ENCODE measurements at regions not wholly inside any gene's neighbourhood (a gene's known extent, or its start where the extent isn't known, plus 50 kb on each side); places are given as distances from the start of the nearest gene placed in this dataset.

- no peak for DNase-seq (ENCODE audit: low spot score)
These were observed 241.0 kb downstream of the GLI2 start for GRCh38 chr2:120976501-120977307.

GRCh38 chr2:120977582-120978358, 242.1 kb downstream of the GLI2 start:
- no peak for DNase-seq (ENCODE audit: low spot score)

GRCh38 chr2:120978359-120979050, 242.8 kb downstream of the GLI2 start:
- no peak for DNase-seq (ENCODE audit: low spot score)

GRCh38 chr2:120979398-120979797, 243.7 kb downstream of the GLI2 start:
- no peak for DNase-seq (ENCODE audit: low spot score)

GRCh38 chr2:120979921-120980320, 244.3 kb downstream of the GLI2 start:
- DNase-seq (ENCODE audit: low spot score): no peak

- no peak for DNase-seq (ENCODE audit: low spot score)
These were observed 245.8 kb downstream of the GLI2 start for GRCh38 chr2:120981443-120981842.

GRCh38 chr2:120982598-120982997, 246.9 kb downstream of the GLI2 start:
- DNase-seq (ENCODE audit: low spot score): no peak

- no peak for DNase-seq (ENCODE audit: low spot score)
These were observed 247.7 kb downstream of the GLI2 start for GRCh38 chr2:120983344-120983743.

GRCh38 chr2:120984046-120984445, 248.4 kb downstream of the GLI2 start:
- DNase-seq (ENCODE audit: low spot score): no peak

- no peak for DNase-seq (ENCODE audit: low spot score)
These were observed 248.9 kb downstream of the GLI2 start for GRCh38 chr2:120984452-120985173.

GRCh38 chr2:120985174-120985996, 249.7 kb downstream of the GLI2 start:
- DNase-seq (ENCODE audit: low spot score): no peak

- no peak for DNase-seq (ENCODE audit: low spot score)
These were observed 250.5 kb downstream of the GLI2 start for GRCh38 chr2:120985997-120986651.

- DNase-seq (ENCODE audit: low spot score): no peak
These were observed 251.4 kb downstream of the GLI2 start for GRCh38 chr2:120986898-120987650.

GRCh38 chr2:120988051-120988699, 252.5 kb downstream of the GLI2 start:
- no peak for DNase-seq (ENCODE audit: low spot score)

GRCh38 chr2:120988700-120989511, 253.2 kb downstream of the GLI2 start:
- no peak for DNase-seq (ENCODE audit: low spot score)

GRCh38 chr2:120989512-120990441, 254.1 kb downstream of the GLI2 start:
- DNase-seq (ENCODE audit: low spot score): no peak

- DNase-seq (ENCODE audit: low spot score): no peak
These were observed 254.8 kb downstream of the GLI2 start for GRCh38 chr2:120990451-120990871.
